ENCODE measurements at regions not wholly inside any gene's neighbourhood (a gene's known extent, or its start where the extent isn't known, plus 50 kb on each side); places are given as distances from the start of the nearest gene placed in this dataset.

- H2BK120ac ChIP-seq (ENCODE audit: low read depth, low read length, poor library complexity, severe bottlenecking): no peak overlapping the region
- no peak overlapping the region for H2BK15ac ChIP-seq (ENCODE audit: low read depth, low read length)
- no peak overlapping the region for H3K18ac ChIP-seq (ENCODE audit: insufficient read length, low read depth, low read length)
- H3K9me3 Mint-ChIP-seq: peaks cover 13 to 14% of the 10 kb centered on the region in 2 experiments
- no peak overlapping the region for H2BK20ac ChIP-seq (ENCODE audit: low read depth, low read length, poor library complexity, severe bottlenecking)
- no peak overlapping the region for H2AK5ac ChIP-seq (ENCODE audit: insufficient read length, low read length)
- no peak overlapping the region for H3K4ac ChIP-seq (ENCODE audit: low read depth, low read length)
- no peaks in the 10 kb centered on the region for H3K27me3 Mint-ChIP-seq (ENCODE audit: low read depth)
- no peak overlapping the region for H4K91ac ChIP-seq (ENCODE audit: insufficient read length, low read depth, low read length)
- H3K27me3 ChIP-seq (ENCODE audit: insufficient read depth, low read length): no peaks in the 10 kb centered on the region
- no peaks in the 10 kb centered on the region for H4K20me1 ChIP-seq (ENCODE audit: control insufficient read depth, insufficient read depth, insufficient read length)
- no peak overlapping the region for H3K27ac ChIP-seq (ENCODE audit: insufficient read length, low read depth, low read length)
- H3T11ph ChIP-seq (ENCODE audit: low read length): no peak overlapping the region
- no peak overlapping the region for H3K56ac ChIP-seq (ENCODE audit: insufficient read length, low read depth, low read length)
- H3K14ac ChIP-seq (ENCODE audit: insufficient read depth, low read length): no peak overlapping the region
- H3K4me1 ChIP-seq (ENCODE audit: insufficient read depth, low read length): no peaks in the 10 kb centered on the region
- no peak for DNase-seq
- H4K5ac ChIP-seq (ENCODE audit: insufficient read length, low read depth, low read length): no peak overlapping the region
- H2AFZ ChIP-seq (ENCODE audit: low read length): no peak overlapping the region
- no peak for TF ChIP-seq CTCF (conservative IDR thresholded peaks at IDR 0.05)
- no peak overlapping the region for H3K4me2 ChIP-seq (ENCODE audit: insufficient read depth, insufficient read length, low read length)
- H3K9me3 ChIP-seq (ENCODE audit: control insufficient read depth, low read depth, low read length): no peaks in the 10 kb centered on the region
- no peak overlapping the region for H4K8ac ChIP-seq (replicated peaks; ENCODE audit: insufficient read length, low read depth, low read length)
- H3K79me2 ChIP-seq (ENCODE audit: insufficient read depth, low read length): no peaks in the 10 kb centered on the region
- no peaks in the 10 kb centered on the region for H3K79me1 ChIP-seq (ENCODE audit: insufficient read depth, low read depth, low read length, poor library complexity, severe bottlenecking)
- no peaks in the 10 kb centered on the region for H3K23me2 ChIP-seq (ENCODE audit: insufficient read length, low read depth, low read length, poor library complexity, severe bottlenecking)
- WGBS (ENCODE audit: extremely low coverage, insufficient read length, low lambda C conversion rate): no CpG with 5 or more reads among the region's 5 CpGs
- H3K36me3 Mint-ChIP-seq (ENCODE audit: insufficient read depth in 1 of 3, low read depth in 3 of 3): peaks cover 0 to 20% (median 6%) of the 10 kb centered on the region in 3 experiments; a peak in 5 of 7 replicates
- no peak overlapping the region for H3K4me3 Mint-ChIP-seq
- no peak overlapping the region for H2BK5ac ChIP-seq (ENCODE audit: insufficient read length, low read length)
- no peak overlapping the region for H3K27ac Mint-ChIP-seq
- no peak overlapping the region for H2BK12ac ChIP-seq (ENCODE audit: insufficient read length, low read depth, low read length)
- no peak overlapping the region for H3K9ac ChIP-seq (ENCODE audit: extremely low read depth, insufficient read length, low read length)
- peaks cover 8 to 9% of the 10 kb centered on the region in 2 experiments for H3K4me1 Mint-ChIP-seq
- H3K23ac ChIP-seq (ENCODE audit: insufficient read length, low read depth, low read length): no peak overlapping the region
Observed at GRCh38 chr9:14396171-14396570, 82.2 kb upstream of the NFIB start.
